Myocyte (in vitro differentiated cells): ENCODE measurements at regions not wholly inside any gene's neighbourhood (a gene's known extent, or its start where the extent isn't known, plus 50 kb on each side); places are given as distances from the start of the nearest gene placed in this dataset.
"Not testable (repeated sequence)": the region's sequence is repeated elsewhere in the genome, so short reads cannot be mapped to it uniquely, and the experiment has no call there.

ENCODE experiments used
- DNase-seq: peaks from one replicate; pipeline ENCODE4 v3.0.0-alpha.2; 2012; ENCODE audit warnings: low read depth

DNA sequence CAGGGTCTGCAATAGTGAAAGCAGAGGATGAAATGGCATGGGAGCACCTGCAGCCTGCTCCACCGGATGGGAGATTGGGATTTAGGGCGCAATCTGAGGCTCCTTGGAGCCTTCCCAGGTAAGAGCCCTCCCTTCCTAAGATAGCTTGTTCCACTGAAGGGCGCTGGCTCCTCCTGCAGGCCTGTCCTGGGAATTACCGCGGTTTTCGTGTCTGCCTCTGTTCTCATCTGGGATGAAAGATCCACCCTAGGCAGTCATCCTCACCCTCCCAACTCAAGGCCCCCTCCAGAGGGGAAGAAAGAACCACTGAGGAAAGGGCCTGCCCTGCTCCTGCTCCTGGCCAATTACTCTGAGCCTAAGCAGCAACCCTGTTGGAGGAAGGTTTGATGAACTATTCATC lies 547.5 kb downstream of the SMARCA1 start:
- no peak for DNase-seq

DNA sequence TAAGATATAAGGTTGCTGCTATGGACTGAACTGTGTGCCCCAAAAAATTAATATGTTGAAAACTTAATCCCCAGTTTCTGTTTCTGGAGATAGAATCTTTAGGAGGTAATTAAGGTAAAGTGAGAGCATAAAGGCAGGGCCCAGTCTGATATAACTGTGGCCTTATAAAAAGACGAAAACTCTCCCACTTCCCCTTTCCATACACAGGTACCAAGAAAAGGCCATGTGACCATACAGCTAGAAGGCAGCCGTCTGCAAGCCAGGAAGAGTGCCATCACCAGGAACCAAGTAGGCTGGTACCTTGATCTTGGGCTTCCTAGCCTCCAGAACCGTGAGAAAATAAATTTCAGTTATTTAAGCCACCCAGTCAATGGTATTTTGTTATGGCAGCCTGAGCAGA lies 550.3 kb downstream of the SMARCA1 start:
- DNase-seq, result no peak

DNA sequence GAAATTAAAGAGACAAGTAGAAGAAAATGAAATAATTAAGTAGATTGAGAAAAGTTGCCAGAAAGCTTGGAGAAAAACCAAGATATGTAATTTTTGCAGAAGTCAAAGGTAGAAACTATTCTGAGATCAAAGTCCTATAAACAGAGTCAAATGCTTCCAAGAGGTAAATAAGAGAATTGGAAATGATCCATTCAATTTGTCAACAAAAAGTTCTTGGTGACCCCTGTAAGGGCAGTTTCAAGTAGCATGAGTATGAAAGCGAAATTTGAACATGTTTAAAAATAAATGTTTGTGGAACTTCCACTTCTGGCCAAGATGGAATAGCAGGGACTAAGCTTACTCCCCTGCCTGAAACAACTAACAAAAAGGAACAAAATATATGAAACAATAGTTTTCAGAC lies 562.0 kb downstream of the SMARCA1 start:
- no peak for DNase-seq

DNA sequence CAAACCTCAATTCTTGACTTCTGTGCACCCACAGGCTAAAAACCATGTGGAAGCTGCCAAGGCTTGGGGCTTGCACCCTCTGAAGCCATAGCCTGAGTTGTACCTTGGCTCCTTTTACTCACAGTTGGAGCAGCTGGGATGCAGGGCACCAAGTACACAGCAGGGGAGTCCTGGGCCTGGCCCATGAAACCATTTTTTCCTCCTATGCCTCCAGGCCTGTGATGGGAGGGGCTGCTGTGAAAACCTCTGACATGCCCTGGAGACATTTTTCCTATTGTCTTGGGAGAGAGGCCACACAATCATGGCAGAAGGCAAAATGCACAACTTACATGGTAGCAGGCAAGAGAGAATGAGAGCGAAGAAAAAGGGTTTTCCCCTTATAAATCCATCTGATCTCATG lies 568.6 kb downstream of the SMARCA1 start:
- DNase-seq, result not testable (repeated sequence)

DNA sequence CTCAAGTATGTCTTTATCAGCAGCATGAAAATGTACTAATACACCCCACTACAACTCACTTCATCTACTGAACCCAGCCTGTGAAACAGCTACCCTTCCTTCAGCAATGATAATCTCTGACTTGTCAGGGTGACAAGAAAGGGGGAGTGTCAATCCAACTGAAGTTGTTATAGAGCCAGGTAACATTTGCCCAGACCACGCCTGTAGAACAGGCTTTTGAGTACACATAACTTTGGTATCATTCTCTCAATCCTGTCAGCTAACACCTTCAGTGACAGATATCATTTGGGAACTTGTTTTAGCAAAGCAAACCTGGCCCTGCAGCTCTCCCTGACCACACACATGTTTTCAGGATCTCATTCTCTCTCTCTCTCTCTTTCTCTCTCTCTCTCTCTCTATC lies 592.2 kb downstream of the SMARCA1 start:
- no peak for DNase-seq

DNA sequence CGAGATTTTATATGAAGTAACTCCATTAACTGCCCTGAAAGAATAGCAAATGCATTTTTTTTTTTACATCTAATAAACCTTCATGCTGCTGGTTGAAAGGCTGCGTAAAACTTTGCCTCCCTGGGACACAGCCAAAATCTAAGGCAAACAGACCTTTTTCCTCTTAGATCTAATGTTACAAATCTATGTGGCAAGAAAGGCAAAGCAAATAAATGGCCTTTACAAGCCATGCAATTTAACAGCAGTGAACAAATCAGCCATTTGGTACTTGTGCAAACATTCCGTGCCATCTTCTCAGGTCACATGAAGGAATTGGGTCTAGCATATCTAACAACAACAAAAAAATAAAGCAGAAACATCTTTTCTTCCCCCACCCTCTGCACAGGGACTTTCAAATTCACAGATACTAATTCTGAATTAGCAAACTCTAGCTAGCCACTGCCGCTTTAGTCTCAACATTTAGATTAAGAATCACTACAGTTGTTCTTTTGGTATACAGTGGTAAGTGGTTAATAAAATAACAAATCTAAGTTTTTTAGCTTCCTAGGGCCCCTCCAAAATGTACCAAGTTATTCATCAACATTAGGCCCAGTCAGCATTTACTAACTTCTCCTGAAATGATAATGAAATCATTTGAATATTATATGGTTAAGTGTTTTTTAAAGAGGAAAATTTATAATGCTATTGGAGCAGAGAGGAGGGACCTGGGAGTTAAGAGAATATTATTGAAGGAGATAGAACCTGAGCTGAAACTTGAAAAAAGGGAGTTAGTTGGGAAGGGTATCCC lies 593.8 kb downstream of the SMARCA1 start:
- no peak for DNase-seq

DNA sequence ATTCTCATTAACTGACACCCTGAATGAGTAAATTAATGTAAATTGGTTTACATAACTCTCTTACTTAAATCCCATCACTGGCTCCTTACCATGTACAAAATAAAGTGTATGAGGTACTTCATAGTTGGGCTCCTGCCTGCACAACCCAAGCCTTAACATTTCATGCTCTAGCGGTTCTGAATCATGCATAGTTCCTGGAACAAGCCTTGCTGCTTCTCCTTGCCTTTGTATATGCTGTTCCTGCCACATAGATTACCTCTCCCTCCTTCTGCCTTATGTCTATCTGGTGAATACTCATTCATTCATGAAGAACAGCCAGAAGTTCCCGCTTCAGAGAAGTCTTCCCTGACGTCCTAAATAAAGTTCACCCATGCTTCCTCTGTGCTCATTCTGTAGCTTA lies 594.7 kb downstream of the SMARCA1 start:
- no peak for DNase-seq

DNA sequence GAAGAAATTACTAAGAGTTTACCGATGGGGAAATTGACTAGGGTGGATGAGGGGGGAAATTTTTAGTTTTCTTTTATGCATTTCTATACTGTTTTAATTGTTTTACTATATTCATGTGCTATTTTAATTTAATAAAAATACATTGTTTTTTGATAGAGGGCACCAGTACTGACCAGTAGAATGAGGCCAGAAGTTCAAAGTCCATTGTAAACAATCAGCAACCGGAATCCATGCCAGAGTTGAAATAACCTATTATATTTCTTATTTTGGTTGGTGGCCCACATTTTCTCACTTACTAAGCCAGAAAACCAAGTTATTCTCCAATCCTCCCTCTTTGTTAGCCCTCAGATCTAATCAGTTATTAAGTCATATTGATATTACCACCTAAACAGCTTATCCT lies 595.9 kb downstream of the SMARCA1 start:
- DNase-seq, result no peak

DNA sequence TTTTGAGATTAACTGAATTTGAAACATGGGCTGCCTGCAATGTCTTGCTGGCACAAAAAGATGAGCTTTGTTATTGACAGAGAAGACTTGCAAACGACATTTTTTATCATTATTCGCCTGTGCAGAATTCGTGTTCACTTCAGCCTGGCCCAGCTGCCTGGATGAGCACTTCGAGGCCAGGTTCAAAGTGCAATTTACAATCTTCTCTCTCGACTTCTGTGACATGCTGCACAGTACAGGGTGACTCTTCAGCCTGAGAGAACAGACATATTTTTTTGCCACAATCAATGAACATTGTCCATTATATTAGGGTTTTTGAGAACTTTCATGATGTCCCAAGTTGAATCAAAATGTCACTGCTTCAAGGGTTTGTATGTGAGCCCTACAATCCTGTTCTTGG lies 616.5 kb downstream of the SMARCA1 start:
- DNase-seq, result no peak

DNA sequence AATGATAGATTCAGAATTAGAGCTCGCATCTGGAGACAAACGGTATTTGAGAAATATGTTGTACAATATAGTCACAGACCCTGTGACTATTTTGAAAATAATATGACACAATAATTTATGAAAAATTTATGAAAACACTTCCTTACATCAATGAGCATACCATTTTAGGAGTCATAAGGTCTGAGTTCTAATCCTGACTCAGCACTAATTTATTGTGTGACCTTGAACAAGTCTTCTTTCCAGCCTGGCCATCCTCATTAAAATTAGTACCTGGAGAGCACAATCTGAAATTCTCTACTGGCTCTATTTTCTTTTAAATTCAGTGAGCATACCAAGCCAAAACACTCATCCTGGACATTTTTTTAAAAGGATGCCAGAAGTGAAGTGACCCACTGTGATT lies 622.3 kb downstream of the SMARCA1 start:
- DNase-seq, result no peak

DNA sequence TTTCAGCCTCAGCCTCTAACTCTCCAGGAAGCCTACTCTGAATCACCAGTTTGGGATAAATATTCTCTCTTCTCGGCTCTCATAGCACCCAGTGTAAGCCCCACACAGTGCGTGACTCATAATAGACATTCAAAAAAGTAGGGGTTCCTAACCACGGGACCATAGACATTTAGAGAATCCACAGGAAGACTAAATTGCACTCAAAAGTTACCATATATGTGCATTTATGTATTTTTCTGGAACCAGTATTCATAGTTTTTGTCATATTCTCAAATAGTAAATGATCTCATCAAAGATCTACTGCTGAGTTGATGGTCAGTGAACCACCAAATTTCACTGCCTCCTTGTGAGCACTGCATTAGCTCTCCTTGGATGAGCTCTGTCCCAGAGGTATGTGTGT lies 625.7 kb downstream of the SMARCA1 start:
- DNase-seq, result no peak

DNA sequence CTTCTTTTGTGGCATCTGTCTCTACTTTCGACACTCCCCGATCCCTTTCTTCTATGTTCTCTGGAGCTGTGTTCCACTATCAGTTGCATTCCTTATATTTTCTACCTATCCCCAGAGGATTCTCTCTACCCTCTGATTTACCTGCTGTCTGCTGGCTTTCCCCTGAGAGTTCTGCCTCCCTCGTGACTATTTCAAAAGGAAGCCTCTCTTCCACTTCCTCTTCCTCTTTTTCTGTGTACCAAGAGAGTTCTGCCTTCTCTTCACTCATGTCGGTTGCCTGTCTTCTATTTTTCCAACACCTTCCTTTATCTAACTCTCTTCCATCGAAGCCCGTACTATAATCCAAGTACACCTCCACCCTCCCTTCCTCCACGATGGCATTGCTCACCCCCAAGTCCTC lies 631.7 kb downstream of the SMARCA1 start:
- no peak for DNase-seq

DNA sequence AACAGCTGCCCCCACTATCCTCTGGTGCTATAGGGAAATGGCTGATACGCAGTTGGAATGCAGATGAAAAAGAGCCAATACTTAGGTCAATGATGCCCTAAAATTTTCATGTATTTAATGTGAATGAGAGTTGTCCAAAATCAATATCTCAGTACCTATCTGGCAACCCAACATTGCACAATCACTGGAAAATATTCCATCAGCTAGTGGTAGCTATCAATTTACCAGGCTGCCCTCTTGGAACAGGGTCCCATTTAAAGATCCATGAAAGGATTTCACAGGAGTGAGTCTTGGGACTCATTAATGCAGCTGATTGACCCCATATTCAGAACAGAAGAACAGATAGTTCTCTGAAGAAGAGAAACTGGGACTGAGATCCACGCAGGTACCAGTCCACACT lies 638.9 kb downstream of the SMARCA1 start:
- no peak for DNase-seq

DNA sequence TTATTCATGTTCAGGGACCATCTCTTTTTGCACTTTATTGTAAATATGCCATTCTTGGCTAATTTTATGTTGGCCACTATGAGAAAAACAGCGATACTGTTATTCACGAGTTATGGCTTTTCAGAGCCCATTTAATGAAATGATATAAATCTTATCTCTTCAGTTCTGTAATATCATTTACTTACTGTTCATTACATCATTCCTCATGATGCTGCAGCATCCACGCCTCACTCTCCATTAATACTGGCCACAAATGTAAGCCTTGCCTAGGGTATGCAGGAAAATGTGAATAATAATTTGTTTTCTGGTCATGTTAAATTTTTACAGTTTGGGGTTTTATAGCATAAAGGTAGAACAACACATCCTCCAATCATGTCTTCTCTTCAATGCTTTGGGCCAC lies 639.6 kb downstream of the SMARCA1 start:
- DNase-seq, result no peak

DNA sequence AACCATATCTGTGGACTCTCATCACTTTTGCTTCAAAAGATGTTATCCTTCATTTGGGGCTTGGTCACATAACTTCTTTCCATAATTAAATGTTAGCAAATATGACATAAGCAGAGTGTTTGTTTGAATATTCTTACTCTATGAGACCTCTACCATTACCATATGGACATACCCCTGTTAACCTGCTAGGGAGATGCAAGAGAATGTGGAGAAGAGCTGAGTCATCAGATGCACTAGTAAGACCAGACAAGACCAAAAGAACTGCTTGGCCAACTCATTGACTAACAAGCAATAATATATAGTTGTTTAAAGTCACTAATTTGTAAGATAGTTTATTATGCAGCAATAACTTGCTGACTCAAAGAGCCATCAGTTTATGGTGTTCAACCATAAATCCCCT lies 652.9 kb downstream of the SMARCA1 start:
- no peak for DNase-seq

DNA sequence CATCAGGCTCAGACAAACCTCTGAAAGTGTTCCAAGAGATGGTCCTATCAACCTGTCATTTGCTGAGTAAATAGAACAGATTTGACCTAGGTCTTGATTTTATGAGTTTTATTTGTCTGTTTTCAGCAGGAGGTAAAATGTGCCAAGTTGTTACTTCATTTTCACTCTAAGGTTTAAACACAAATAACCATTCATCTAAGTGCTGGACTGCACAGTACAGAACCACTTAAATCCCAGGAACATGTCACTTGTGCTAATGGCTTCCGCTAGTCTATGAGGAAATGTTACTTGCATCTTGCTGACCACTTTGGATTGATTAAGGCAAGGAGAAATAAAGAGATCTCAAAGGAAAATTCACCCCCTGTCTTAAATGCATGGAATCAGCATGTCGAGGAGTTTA lies 660.7 kb downstream of the SMARCA1 start:
- DNase-seq, result no peak

DNA sequence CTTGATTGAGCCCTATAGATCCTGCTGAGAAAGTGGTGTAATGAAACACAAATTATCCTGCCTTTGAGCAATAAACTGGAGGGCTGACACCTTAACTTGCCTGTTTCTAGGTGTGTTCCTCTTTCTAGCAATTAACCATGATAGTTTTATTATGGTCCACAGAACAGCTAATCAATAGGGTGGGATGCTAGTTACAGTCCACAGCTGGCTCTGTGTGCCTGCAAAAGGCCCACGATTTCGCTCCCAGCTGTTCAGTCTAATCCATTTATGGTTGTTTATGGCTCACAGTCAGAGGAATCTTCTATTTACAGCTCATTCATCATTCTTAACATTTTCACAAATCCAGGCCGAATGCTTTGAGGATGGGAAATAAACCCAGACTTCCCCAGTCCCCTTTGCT lies 674.9 kb downstream of the SMARCA1 start:
- DNase-seq, result no peak

DNA sequence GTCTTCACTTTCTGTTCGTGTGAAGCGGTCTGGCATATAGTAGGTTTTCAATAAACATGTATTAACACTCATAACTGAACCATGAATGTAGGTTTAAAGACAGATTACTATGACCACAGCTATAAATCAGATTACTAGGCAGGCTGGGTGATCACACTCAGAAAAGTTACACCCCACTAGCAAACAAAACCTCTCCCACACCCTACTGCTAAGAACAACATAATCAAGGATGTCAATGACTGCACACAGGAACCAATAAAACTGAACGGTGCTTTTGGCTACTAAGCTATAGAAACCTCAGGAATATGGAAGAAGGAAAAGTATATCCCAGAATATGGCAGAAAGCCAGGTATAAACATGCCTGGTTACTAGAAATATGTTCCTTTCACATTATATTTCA lies 676.9 kb downstream of the SMARCA1 start:
- no peak for DNase-seq

DNA sequence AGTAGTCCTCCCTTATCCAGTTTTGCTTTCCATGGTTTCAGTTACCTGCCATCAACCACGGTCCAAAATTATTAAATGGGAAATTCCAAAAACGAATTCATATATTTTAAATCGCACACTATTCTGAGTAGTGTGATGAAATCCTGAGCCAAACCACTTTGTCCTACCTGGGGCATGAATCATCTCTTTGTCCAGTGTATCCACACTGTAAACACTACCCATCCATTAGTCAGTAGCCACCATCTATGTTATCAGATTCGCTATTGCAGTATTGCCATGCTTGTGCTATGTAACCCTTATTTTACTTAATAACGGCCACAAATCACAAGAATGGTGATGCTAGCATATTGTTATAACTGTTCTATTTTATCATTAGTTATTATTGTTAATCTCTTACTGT lies 704.6 kb downstream of the SMARCA1 start:
- DNase-seq, result no peak

DNA sequence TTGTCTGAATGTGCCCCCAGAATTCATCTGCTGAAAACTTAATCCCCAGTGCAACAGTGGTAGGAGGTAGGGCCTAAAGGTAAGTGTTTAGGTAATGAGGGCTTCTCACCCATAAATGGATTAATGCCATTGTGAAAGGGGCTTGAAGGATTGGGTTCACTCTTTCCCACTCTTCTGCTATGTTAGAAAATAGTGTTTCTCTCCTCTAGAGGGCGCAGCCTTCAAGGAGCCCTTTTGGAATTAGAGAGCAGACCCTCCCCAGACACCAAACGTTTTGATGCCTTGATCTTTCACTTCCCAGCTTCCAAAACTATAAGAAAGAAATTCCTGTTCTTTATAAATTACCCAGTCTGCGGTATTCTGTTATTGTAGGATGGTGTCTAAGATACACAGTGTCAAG lies 706.4 kb downstream of the SMARCA1 start:
- no peak for DNase-seq

DNA sequence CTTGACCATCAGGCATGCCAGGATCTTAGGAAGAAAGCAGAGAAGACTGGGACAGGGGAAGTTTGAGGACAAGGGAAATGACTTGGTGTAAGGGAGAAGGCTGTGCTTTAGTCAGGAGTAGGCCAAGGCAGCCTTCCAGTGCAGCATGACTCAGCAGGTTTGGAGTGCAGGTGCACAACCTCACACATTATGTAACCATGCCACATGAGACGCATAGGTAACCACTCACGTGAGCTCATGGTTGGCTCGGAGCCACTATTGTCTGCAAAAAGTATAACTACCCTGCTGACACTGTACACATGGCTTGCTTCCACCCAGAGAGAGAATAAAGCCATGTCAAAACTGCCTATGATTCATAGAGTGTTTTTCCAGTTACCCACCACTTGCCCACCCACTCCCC lies 715.9 kb downstream of the SMARCA1 start:
- no peak for DNase-seq

DNA sequence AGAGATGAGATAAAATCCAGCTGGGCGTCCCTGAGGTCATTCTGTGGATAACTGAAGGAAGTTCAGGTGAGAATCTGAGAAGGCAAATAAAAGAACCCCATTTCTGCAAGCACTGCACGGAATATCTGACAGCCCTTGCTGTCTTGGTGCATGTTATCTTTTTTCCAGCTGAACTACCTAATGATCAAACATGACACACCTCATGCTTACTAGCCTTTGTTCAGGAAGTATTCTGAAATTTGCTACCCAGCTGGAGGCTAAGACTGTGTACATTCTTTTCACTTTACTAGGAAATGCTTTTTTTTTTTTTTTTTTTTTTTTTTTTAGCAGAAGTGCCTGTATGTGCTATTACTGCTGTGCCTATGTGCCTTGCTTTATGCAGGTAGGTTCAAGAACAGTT lies 718.1 kb downstream of the SMARCA1 start:
- DNase-seq, result no peak

DNA sequence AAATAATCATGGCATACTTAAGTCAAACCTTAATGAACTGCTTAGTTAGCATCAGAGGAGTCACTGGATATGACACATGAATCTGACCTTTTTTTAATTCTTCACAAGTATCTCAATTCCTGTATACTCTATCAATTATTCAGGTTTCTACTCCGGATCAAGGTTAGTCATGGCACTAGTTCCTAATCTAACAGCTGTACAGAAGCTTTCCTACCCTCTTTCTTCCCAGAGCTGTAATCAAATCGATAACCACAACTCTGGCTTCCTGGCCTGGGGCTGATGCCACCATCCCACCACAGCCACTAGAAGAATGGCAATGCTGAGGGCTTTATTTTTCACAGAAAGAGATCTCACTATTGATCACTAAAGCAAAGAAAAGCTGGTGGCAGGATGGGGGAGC lies 718.5 kb downstream of the SMARCA1 start:
- DNase-seq, result no peak

DNA sequence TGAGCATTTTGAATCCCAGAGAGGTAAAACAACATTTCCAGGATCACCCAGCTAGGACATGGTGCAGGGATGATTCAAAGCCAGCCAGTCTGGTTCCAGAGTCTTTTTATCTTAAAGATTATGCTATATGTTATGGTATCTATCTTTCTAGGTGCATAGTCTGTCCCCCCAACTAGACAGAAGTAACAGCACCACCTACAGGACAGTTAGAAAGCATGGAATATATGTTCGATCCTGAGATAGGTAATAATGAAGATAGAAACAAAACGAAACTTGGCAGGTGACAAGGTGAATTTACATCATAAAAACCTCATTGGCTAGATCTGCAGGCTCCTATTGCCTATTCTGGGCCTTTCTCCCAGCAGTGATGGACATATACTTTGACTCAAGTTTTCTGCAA lies 723.2 kb downstream of the SMARCA1 start:
- DNase-seq, result no peak
